ENCODE measurements at regions not wholly inside any gene's neighbourhood (a gene's known extent, or its start where the extent isn't known, plus 50 kb on each side); places are given as distances from the start of the nearest gene placed in this dataset.
A peak's percentile ranks its signal among the peaks of the same experiment; 100 is the strongest.

DNA sequence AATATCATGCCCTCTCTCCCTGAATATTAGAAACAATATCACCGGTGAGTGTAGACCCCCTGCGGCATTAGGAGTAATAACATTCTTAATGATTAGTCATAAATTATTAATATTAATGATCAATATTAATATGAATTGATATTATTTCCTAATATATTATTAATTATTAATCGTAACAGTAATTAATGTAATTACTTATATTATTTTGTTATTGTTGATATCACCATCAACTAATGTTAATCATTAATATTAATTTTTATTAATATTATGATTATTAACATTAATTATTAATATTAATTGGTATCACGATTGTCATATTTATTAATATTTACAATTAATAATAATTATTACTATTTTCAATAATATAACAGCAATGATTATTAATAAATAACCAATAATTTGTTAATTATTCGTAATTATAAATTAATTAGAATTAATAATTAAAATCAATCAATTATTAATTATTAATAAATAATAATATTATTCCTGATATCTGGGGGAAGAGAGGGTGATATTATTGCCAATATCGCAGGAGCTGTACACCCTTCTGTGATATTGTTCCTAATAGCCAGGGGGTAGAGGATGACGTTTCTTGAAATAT is 528.8 kb upstream of the PCDH20 start:
- no peak overlapping the region for H3K9ac ChIP-seq (ENCODE audit: low read length)
- no peaks in the 10 kb centered on the region for H3K9me2 ChIP-seq (replicated peaks; ENCODE audit: insufficient read depth, low read length)
- no peaks in the 10 kb centered on the region for H3K36me3 ChIP-seq (ENCODE audit: low read length)
- H2AFZ ChIP-seq (ENCODE audit: low read depth, low read length, severe bottlenecking) = no peak overlapping the region
- no peaks in the 10 kb centered on the region for H4K20me1 ChIP-seq (ENCODE audit: low read depth, low read length)
- H3K4me3 ChIP-seq (ENCODE audit: insufficient read depth, low read length, poor library complexity, severe bottlenecking) = no peak overlapping the region
- no peak overlapping the region for H3K27ac ChIP-seq (ENCODE audit: low read depth, low read length)
- TF ChIP-seq, protein P1, sequence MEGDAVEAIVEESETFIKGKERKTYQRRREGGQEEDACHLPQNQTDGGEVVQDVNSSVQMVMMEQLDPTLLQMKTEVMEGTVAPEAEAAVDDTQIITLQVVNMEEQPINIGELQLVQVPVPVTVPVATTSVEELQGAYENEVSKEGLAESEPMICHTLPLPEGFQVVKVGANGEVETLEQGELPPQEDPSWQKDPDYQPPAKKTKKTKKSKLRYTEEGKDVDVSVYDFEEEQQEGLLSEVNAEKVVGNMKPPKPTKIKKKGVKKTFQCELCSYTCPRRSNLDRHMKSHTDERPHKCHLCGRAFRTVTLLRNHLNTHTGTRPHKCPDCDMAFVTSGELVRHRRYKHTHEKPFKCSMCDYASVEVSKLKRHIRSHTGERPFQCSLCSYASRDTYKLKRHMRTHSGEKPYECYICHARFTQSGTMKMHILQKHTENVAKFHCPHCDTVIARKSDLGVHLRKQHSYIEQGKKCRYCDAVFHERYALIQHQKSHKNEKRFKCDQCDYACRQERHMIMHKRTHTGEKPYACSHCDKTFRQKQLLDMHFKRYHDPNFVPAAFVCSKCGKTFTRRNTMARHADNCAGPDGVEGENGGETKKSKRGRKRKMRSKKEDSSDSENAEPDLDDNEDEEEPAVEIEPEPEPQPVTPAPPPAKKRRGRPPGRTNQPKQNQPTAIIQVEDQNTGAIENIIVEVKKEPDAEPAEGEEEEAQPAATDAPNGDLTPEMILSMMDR (IDR thresholded peaks at IDR 0.05; ENCODE audit: insufficient read depth, low read length, poor library complexity, severe bottlenecking) = no peak
- no peak for TF ChIP-seq EZH2phosphoT487 (conservative IDR thresholded peaks at IDR 0.05; ENCODE audit: low read length)
- no peaks in the 10 kb centered on the region for H3K79me2 ChIP-seq (ENCODE audit: insufficient read depth, low read length)
- no peak overlapping the region for H3K4me2 ChIP-seq (ENCODE audit: low read depth, low read length, poor library complexity, severe bottlenecking)
- no peaks in the 10 kb centered on the region for H3K9me3 ChIP-seq (ENCODE audit: insufficient read depth, low read length)
- no peaks in the 10 kb centered on the region for H3F3A ChIP-seq (ENCODE audit: insufficient read depth)
- H3K27me3 ChIP-seq (ENCODE audit: low read length) = no peaks in the 10 kb centered on the region

DNA sequence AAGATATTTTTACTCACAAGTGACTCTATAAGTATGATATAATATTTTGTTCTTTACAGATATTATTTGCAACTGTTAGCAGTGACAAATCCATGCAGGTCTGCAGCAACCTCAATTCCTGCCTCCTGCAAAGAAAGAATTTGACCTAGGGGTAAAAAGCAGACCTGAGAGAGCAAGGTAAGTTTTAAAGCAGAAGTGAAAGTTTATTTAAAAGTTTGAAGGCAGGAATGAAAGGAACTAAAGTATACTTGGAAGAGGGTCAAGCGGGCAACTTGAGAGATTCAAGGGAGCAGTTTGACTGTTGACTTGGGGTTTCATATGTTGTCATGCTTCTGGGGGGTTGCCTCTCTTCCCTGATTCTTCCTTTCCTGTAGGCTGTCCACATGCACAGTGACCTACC is 520.1 kb upstream of the PCDH20 start:
- H3F3A ChIP-seq (ENCODE audit: insufficient read depth) = no peaks in the 10 kb centered on the region
- no peak overlapping the region for H3K4me3 ChIP-seq (ENCODE audit: insufficient read depth, low read length, poor library complexity, severe bottlenecking)
- no peaks in the 10 kb centered on the region for H3K9me3 ChIP-seq (ENCODE audit: insufficient read depth, low read length)
- H4K20me1 ChIP-seq (ENCODE audit: low read depth, low read length) = no peaks in the 10 kb centered on the region
- H3K9ac ChIP-seq (ENCODE audit: low read length) = no peak overlapping the region
- H3K9me2 ChIP-seq (replicated peaks; ENCODE audit: insufficient read depth, low read length) = no peaks in the 10 kb centered on the region
- no peak overlapping the region for H3K4me2 ChIP-seq (ENCODE audit: low read depth, low read length, poor library complexity, severe bottlenecking)
- H3K27me3 ChIP-seq (ENCODE audit: low read length) = no peaks in the 10 kb centered on the region
- no peak overlapping the region for H3K27ac ChIP-seq (ENCODE audit: low read depth, low read length)
- peak overlapping the region; percentile 26 for H2AFZ ChIP-seq (ENCODE audit: low read depth, low read length, severe bottlenecking)
- H3K79me2 ChIP-seq (ENCODE audit: insufficient read depth, low read length) = no peaks in the 10 kb centered on the region
- no peaks in the 10 kb centered on the region for H3K36me3 ChIP-seq (ENCODE audit: low read length)
- TF ChIP-seq, protein P1 (IDR thresholded peaks at IDR 0.05; ENCODE audit: insufficient read depth, low read length, poor library complexity, severe bottlenecking) = no peak
- no peak for TF ChIP-seq EZH2phosphoT487 (conservative IDR thresholded peaks at IDR 0.05; ENCODE audit: low read length)

DNA sequence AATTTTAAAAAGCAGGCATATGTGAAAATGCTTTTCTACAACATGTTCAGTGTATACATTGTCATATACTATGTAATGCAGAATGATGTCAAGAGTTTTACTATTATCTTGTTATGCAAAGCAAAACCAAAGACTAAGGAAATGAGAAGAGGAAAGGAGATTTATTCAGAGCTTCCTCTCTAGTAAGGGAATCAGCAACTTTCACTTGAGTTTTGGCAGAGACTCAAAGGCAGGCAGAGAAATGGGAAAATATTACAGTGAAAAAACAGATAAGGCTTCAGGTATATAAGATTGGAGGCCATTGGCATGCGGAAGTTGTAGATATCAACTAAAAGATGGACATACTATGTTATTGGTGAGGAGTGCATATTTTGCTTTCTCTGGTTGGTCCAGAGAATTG is 512.0 kb upstream of the PCDH20 start:
- Histone ChIP-seq H3K36me3 (ENCODE audit: low read length) (no peaks in the 10 kb centered on the region), H4K20me1 (ENCODE audit: low read depth, low read length) (no peaks in the 10 kb centered on the region), H3F3A (ENCODE audit: insufficient read depth) (no peaks in the 10 kb centered on the region), H3K79me2 (ENCODE audit: insufficient read depth, low read length) (no peaks in the 10 kb centered on the region), H2AFZ (ENCODE audit: low read depth, low read length, severe bottlenecking) (no peak overlapping the region), H3K9me2 (replicated peaks; ENCODE audit: insufficient read depth, low read length) (no peaks in the 10 kb centered on the region), H3K27ac (ENCODE audit: low read depth, low read length) (no peak overlapping the region), H3K9me3 (ENCODE audit: insufficient read depth, low read length) (no peaks in the 10 kb centered on the region), H3K27me3 (ENCODE audit: low read length) (no peaks in the 10 kb centered on the region), H3K4me2 (ENCODE audit: low read depth, low read length, poor library complexity, severe bottlenecking) (no peak overlapping the region), H3K9ac (ENCODE audit: low read length) (no peak overlapping the region), H3K4me3 (ENCODE audit: insufficient read depth, low read length, poor library complexity, severe bottlenecking) (no peak overlapping the region)
- TF ChIP-seq, protein P1 (IDR thresholded peaks at IDR 0.05; ENCODE audit: insufficient read depth, low read length, poor library complexity, severe bottlenecking) = no peak
- TF ChIP-seq EZH2phosphoT487 (conservative IDR thresholded peaks at IDR 0.05; ENCODE audit: low read length) = no peak

All from SU-DHL-6 (cell line).